GM12878 (cell line): ENCODE measurements at regions not wholly inside any gene's neighbourhood (a gene's known extent, or its start where the extent isn't known, plus 50 kb on each side); places are given as distances from the start of the nearest gene placed in this dataset.

Experiments used
- ATAC-seq: fragments of 200-7000 bp; cut with Tn5 transposase; 3 replicates; pipeline ENCODE4 v1.9.1; 2020; ENCODE audit warnings: mild to moderate bottlenecking, moderate library complexity
- BruUV-seq: library from RNA; stranded (reverse); fragments of 400-500 nt; replicated peaks from 2 replicates; lab custom pipeline; 2021; lab: Mats Ljungman, UMichigan
- CTCF ChIA-PET: fragments of 300-600 bp; sonication (Branson Sonifier 250); formaldehyde crosslinking; extraction: SDS; loops from one replicate; lab custom pipeline; 2021; ENCODE audit warnings: inconsistent platforms; lab: Yijun Ruan, JAX
- POLR2A ChIA-PET: fragments of 350-600 bp; formaldehyde crosslinking; extraction: SDS; loops from one replicate; lab custom pipeline; 2021; ENCODE audit warnings: inconsistent platforms; lab: Charles Lee
- RAD21 ChIA-PET: fragments of 300-600 bp; sonication (Branson Sonifier 250); formaldehyde crosslinking; loops from one replicate; lab custom pipeline; 2023; ENCODE audit warnings: antibody characterized with exemption; ENCODE audit not compliant: unreplicated experiment; lab: Charles Lee
- SMC1A ChIA-PET: fragments of 300-600 bp; sonication (Branson Sonifier 250); formaldehyde crosslinking; loops from one replicate; lab custom pipeline; 2023; ENCODE audit not compliant: unreplicated experiment, uncharacterized antibody; lab: Charles Lee
- DNase-seq: peaks from one replicate; pipeline ENCODE4 v3.0.0-alpha.2; 2011; ENCODE audit warnings: low read depth, low spot score
- FAIRE-seq: peaks from 3 replicates; lab custom pipeline; 2011; peaks lifted over from hg19 to GRCh38; lab: Jason Lieb, UNC
- H2AFZ ChIP-seq: 2 replicates; pipeline ENCODE4 v1.6.0; 2011; ENCODE audit warnings: low read depth, low read length, control low read depth; ENCODE audit not compliant: control insufficient read depth
- H3K27ac ChIP-seq: 2 replicates; pipeline ENCODE4 v1.5.1; 2011; ENCODE audit warnings: control low read depth; ENCODE audit not compliant: control insufficient read depth, insufficient read depth
- H3K27me3 ChIP-seq, 2 experiments: replicated peaks in 1 of 2; 2 replicates each; pipeline versions ENCODE4 v1.6.0 to v1.6.1; 2011; ENCODE audit warnings: low read length in 1 of 2; ENCODE audit not compliant: control insufficient read depth in 2 of 2, insufficient read depth in 2 of 2
- H3K36me3 ChIP-seq, 2 experiments: 2 replicates each; pipeline ENCODE4 v1.5.1; 2011; ENCODE audit warnings: low read length in 1 of 2; ENCODE audit not compliant: control insufficient read depth in 2 of 2, insufficient read depth in 2 of 2
- H3K4me1 ChIP-seq: 2 replicates; pipeline ENCODE4 v1.6.1; 2011; ENCODE audit warnings: mild to moderate bottlenecking, low read length, moderate library complexity, mixed read lengths; ENCODE audit not compliant: control insufficient read depth, insufficient read depth
- H3K4me2 ChIP-seq: 2 replicates; pipeline ENCODE4 v1.6.0; 2011; ENCODE audit warnings: control low read depth; ENCODE audit not compliant: control insufficient read depth, insufficient read depth
- H3K4me3 ChIP-seq: fragments of 200-600 bp; sonication (generic); 2 replicates; pipeline ENCODE4 v1.5.1; 2016
- H3K79me2 ChIP-seq: 2 replicates; pipeline ENCODE4 v1.6.0; 2011; ENCODE audit warnings: low read length; ENCODE audit not compliant: control insufficient read depth, insufficient read depth
- H3K9ac ChIP-seq: 2 replicates; pipeline ENCODE4 v1.8.0; 2011; ENCODE audit warnings: low read length, control low read depth, mixed read lengths; ENCODE audit not compliant: control insufficient read depth, insufficient read depth
- H3K9me3 ChIP-seq: replicated peaks from 3 replicates; pipeline ENCODE4 v1.5.1; 2011; ENCODE audit warnings: mild to moderate bottlenecking, low read length; ENCODE audit not compliant: control insufficient read depth, insufficient read depth
- H4K20me1 ChIP-seq: 2 replicates; pipeline ENCODE4 v1.6.0; 2011; ENCODE audit not compliant: control insufficient read depth, insufficient read depth
- BCL11A ChIP-seq: IDR thresholded peaks from 2 replicates; pipeline ENCODE4 v1.6.1; 2011; ENCODE audit warnings: low read depth, low read length
- BMI1 ChIP-seq: fragments of 450-650 bp; IDR thresholded peaks from 2 replicates; pipeline ENCODE4 v1.6.1; 2016; ENCODE audit warnings: mild to moderate bottlenecking, moderate library complexity, borderline replicate concordance
- DPF2 ChIP-seq: fragments of 450-650 bp; IDR thresholded peaks from 2 replicates; pipeline ENCODE4 v1.6.1; 2017; ENCODE audit warnings: mild to moderate bottlenecking
- JUND ChIP-seq: IDR thresholded peaks from 2 replicates; pipeline ENCODE4 v1.6.1; 2012; ENCODE audit warnings: low read depth, mild to moderate bottlenecking, low read length, improper control_type of control experiment, moderate library complexity
- KAT2A ChIP-seq: conservative IDR thresholded peaks from 2 replicates; pipeline ENCODE4 v1.6.1; 2011; ENCODE audit warnings: low read depth, low read length; ENCODE audit not compliant: control insufficient read depth
- NR2C1 ChIP-seq: fragments of 450-650 bp; IDR thresholded peaks from 2 replicates; pipeline ENCODE4 v1.6.1; 2017; ENCODE audit warnings: antibody characterized with exemption, mild to moderate bottlenecking, moderate library complexity
- NR2C2 ChIP-seq: IDR thresholded peaks from 2 replicates; pipeline ENCODE4 v1.6.1; 2011; ENCODE audit warnings: borderline replicate concordance, low read depth; ENCODE audit not compliant: control insufficient read depth, insufficient read length
- SMC3 ChIP-seq: IDR thresholded peaks from 2 replicates; pipeline ENCODE4 v1.6.1; 2011; ENCODE audit warnings: low read length, improper control_type of control experiment, borderline replicate concordance
- WGBS: methylation state at CpG from one replicate; pipeline ENCODE4 v1.1.6; 2016; ENCODE audit warnings: low lambda C conversion rate; ENCODE audit not compliant: insufficient replicate concordance, insufficient coverage; ENCODE audit errors: missing lambda C conversion rate; 5-methylcytosine and 5-hydroxymethylcytosine counted together
- in situ Hi-C: fragments of 300-500 bp; cut with MboI; formaldehyde crosslinking; loops from 9 replicates; pipeline ENCODE4 v1.14.3; 2018; ENCODE audit warnings: mixed read lengths
- intact Hi-C: fragments of 100-400 bp; cut with micrococcal nuclease; formaldehyde crosslinking; loops from one replicate; pipeline ENCODE4 v1.14.2; 2022; ENCODE audit not compliant: unreplicated experiment
- TF ChIP-seq, protein P1 (sequence below): IDR thresholded peaks from 2 replicates; pipeline ENCODE4 v1.6.1; 2012; ENCODE audit warnings: low read depth, low read length, improper control_type of control experiment
- TF ChIP-seq, protein P2 (sequence below): IDR thresholded peaks from 2 replicates; pipeline ENCODE4 v1.6.1; 2011; ENCODE audit warnings: low read depth, low read length, improper control_type of control experiment, borderline replicate concordance
- TF ChIP-seq, protein P3 (sequence below): IDR thresholded peaks from 2 replicates; pipeline ENCODE4 v1.6.1; 2011; ENCODE audit warnings: low read depth, mild to moderate bottlenecking, low read length, moderate library complexity, borderline replicate concordance; ENCODE audit errors: extremely low read depth
- TF ChIP-seq, protein P4 (sequence below): fragments of 450-650 bp; IDR thresholded peaks from 2 replicates; pipeline ENCODE4 v1.6.1; 2017; ENCODE audit warnings: mild to moderate bottlenecking, moderate library complexity

DNA sequence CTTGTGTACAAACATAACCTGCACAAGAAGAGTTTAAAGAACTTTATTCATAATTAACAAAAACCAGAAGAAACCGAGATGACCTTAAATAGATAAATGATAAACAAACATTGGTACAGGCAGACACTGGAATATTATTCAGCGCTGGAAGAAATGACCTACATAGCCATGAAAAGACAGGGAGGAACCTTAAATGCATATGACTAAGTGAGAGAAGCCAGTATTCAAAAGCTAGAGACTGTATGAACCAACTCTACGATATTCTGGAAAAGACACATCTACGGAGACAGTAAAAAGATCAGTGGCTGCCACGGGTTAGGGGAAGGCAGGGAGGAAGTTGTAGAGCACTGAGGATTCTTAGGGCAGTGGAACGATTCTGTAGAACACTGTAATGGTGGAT is 333.8 kb upstream of the AKR1E2 start:
- DNase-seq, result no peak
- Histone ChIP-seq H3K27me3 (no peaks in the 10 kb centered on the region; a peak in 2 of 4 replicates), H3K36me3 (no peaks in the 10 kb centered on the region), H3K79me2 (no peaks in the 10 kb centered on the region), H3K27ac (no peak overlapping the region), H3K4me1 (no peaks in the 10 kb centered on the region), H3K4me2 (no peak overlapping the region), H3K4me3 (no peak overlapping the region), H3K9ac (no peak overlapping the region), H2AFZ (no peak overlapping the region), H3K9me3 (no peaks in the 10 kb centered on the region), H4K20me1 (no peaks in the 10 kb centered on the region)
- SMC1A ChIA-PET, result no interaction called here
- CTCF ChIA-PET, result no interaction called here
- FAIRE-seq, result no peak
- POLR2A ChIA-PET, result no interaction called here
- 19% methylated on average over 6 of the region's 6 CpGs for WGBS
- RAD21 ChIA-PET, result no interaction called here
- TF ChIP-seq BMI1 (no peak), JUND (no peak), DPF2 (no peak), SMC3 (no peak), NR2C1 (no peak), BCL11A (no peak), NR2C2 (no peak)
- TF ChIP-seq, protein P1, sequence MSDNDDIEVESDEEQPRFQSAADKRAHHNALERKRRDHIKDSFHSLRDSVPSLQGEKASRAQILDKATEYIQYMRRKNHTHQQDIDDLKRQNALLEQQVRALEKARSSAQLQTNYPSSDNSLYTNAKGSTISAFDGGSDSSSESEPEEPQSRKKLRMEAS, result no peak
- intact Hi-C loops, result no loop called here
- in situ Hi-C loops, result no loop called here
- ATAC-seq, result no peak
- no TSS peak for BruUV-seq

DNA sequence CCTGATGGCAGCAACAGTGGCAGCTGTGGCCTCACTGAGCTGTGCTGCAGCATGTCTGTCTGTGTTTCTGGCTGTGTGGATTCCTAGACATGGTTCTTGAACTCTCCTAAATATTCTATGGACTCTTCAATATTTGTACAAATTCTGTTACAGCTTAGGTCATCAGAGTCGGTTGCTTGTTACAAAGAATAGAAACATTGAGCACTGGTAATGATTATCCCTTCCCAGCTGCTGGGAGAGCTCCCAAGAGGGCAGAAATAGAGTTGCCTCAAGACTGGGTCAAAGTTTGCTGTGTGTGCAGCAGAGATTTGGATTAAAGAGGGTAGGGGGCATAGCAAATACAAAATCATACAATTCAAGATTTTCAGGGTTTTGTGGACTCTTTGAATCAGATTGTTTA is 337.1 kb upstream of the AKR1E2 start:
- H3K79me2 ChIP-seq, result no peaks in the 10 kb centered on the region
- no peak overlapping the region for H3K4me3 ChIP-seq
- no peaks in the 10 kb centered on the region for H3K9me3 ChIP-seq
- no peaks in the 10 kb centered on the region; a peak in 2 of 4 replicates for H3K27me3 ChIP-seq
- POLR2A ChIA-PET, result no interaction called here
- in situ Hi-C loops (no loop called here), intact Hi-C loops (no loop called here)
- H3K9ac ChIP-seq, result no peak overlapping the region
- ATAC-seq (no peak), FAIRE-seq (no peak), DNase-seq (no peak)
- SMC1A ChIA-PET, result no interaction called here
- 0% methylated on average over 1 of the region's 1 CpG for WGBS
- H3K4me2 ChIP-seq, result no peak overlapping the region
- no peak overlapping the region for H3K27ac ChIP-seq
- no peak overlapping the region for H2AFZ ChIP-seq
- H3K36me3 ChIP-seq, result no peaks in the 10 kb centered on the region
- no peaks in the 10 kb centered on the region for H4K20me1 ChIP-seq
- CTCF ChIA-PET, result interaction anchor here (0.6 kb wide), 1 partner anchor 814 kb away, joined by 3 read pairs; no protein-coding TSS in a partner anchor
- no peaks in the 10 kb centered on the region for H3K4me1 ChIP-seq
- BruUV-seq, result no TSS peak
- RAD21 ChIA-PET, result no interaction called here
- TF ChIP-seq, protein P2, sequence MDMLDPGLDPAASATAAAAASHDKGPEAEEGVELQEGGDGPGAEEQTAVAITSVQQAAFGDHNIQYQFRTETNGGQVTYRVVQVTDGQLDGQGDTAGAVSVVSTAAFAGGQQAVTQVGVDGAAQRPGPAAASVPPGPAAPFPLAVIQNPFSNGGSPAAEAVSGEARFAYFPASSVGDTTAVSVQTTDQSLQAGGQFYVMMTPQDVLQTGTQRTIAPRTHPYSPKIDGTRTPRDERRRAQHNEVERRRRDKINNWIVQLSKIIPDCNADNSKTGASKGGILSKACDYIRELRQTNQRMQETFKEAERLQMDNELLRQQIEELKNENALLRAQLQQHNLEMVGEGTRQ, result no peak
- TF ChIP-seq, protein P3, sequence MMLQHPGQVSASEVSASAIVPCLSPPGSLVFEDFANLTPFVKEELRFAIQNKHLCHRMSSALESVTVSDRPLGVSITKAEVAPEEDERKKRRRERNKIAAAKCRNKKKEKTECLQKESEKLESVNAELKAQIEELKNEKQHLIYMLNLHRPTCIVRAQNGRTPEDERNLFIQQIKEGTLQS, result no peak
- TF ChIP-seq KAT2A, result no peak
- TF ChIP-seq, protein P4, sequence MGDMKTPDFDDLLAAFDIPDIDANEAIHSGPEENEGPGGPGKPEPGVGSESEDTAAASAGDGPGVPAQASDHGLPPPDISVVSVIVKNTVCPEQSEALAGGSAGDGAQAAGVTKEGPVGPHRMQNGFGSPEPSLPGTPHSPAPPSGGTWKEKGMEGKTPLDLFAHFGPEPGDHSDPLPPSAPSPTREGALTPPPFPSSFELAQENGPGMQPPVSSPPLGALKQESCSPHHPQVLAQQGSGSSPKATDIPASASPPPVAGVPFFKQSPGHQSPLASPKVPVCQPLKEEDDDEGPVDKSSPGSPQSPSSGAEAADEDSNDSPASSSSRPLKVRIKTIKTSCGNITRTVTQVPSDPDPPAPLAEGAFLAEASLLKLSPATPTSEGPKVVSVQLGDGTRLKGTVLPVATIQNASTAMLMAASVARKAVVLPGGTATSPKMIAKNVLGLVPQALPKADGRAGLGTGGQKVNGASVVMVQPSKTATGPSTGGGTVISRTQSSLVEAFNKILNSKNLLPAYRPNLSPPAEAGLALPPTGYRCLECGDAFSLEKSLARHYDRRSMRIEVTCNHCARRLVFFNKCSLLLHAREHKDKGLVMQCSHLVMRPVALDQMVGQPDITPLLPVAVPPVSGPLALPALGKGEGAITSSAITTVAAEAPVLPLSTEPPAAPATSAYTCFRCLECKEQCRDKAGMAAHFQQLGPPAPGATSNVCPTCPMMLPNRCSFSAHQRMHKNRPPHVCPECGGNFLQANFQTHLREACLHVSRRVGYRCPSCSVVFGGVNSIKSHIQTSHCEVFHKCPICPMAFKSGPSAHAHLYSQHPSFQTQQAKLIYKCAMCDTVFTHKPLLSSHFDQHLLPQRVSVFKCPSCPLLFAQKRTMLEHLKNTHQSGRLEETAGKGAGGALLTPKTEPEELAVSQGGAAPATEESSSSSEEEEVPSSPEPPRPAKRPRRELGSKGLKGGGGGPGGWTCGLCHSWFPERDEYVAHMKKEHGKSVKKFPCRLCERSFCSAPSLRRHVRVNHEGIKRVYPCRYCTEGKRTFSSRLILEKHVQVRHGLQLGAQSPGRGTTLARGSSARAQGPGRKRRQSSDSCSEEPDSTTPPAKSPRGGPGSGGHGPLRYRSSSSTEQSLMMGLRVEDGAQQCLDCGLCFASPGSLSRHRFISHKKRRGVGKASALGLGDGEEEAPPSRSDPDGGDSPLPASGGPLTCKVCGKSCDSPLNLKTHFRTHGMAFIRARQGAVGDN, result no peak
